SK-N-SH (cell line): ENCODE measurements at regions not wholly inside any gene's neighbourhood (a gene's known extent, or its start where the extent isn't known, plus 50 kb on each side); places are given as distances from the start of the nearest gene placed in this dataset.

ENCODE experiments used
- CTCF ChIA-PET: fragments of 300-600, 350-600 bp; formaldehyde crosslinking; extraction: SDS; loops from one replicate; lab custom pipeline; 2021; lab: Yijun Ruan, JAX
- POLR2A ChIA-PET: fragments of 350-600 bp; sonication (Branson Sonifier 250); formaldehyde crosslinking; extraction: SDS; loops from one replicate; lab custom pipeline; 2020; ENCODE audit warnings: antibody characterized with exemption, inconsistent platforms; lab: Yijun Ruan, JAX
- DNase-seq: peaks from one replicate; pipeline ENCODE4 v3.0.0; 2012
- H2AFZ ChIP-seq: fragments of 200-600 bp; sonication (generic); 2 replicates; pipeline ENCODE4 v1.8.1; 2016; ENCODE audit warnings: antibody characterized with exemption, mild to moderate bottlenecking, low read depth
- H3F3A ChIP-seq: fragments of 200-600 bp; sonication (generic); replicated peaks from 2 replicates; pipeline ENCODE3; 2016; ENCODE audit warnings: antibody characterized with exemption, mild to moderate bottlenecking; ENCODE audit not compliant: insufficient read depth
- H3K27ac ChIP-seq, 2 experiments: fragments of 200-500 bp in 1 of 2; fragments of 200-600 bp in 1 of 2; sonication (Bioruptor generic) in 1 of 2; sonication (generic), shearing (Covaris generic) in 1 of 2; 2 replicates each; pipeline versions ENCODE4 v1.5.1 to v1.6.1; 2014 to 2016; ENCODE audit warnings: low read depth in 2 of 2, inconsistent platforms in 1 of 2, low read length in 1 of 2, mild to moderate bottlenecking in 1 of 2, mixed read lengths in 1 of 2
- H3K27me3 ChIP-seq: fragments of 200-600 bp; sonication (generic), shearing (Covaris generic); 2 replicates; pipeline ENCODE4 v1.6.1; 2016; ENCODE audit warnings: mixed run types; ENCODE audit not compliant: insufficient read depth
- H3K36me3 ChIP-seq, 2 experiments: fragments of 200-500 bp in 1 of 2; fragments of 200-600 bp in 1 of 2; sonication (Bioruptor generic) in 1 of 2; sonication (generic) in 1 of 2; replicated peaks in 1 of 2; 2 replicates each; pipeline versions ENCODE3 to v1.5.1; 2014 to 2016; ENCODE audit warnings: low read length in 1 of 2, mild to moderate bottlenecking in 1 of 2; ENCODE audit not compliant: insufficient read depth in 2 of 2, control insufficient read depth in 1 of 2
- H3K4me1 ChIP-seq, 2 experiments: fragments of 200-500 bp in 1 of 2; fragments of 200-600 bp in 1 of 2; sonication (Bioruptor generic) in 1 of 2; sonication (generic), shearing (Covaris generic) in 1 of 2; 2 replicates each; pipeline versions ENCODE4 v1.5.1 to v1.6.1; 2014 to 2016; ENCODE audit warnings: low read depth in 1 of 2, low read length in 1 of 2, mixed run types in 1 of 2; ENCODE audit not compliant: insufficient read depth in 2 of 2, control insufficient read depth in 1 of 2
- H3K4me2 ChIP-seq: fragments of 200-600 bp; sonication (generic), shearing (Covaris generic); 2 replicates; pipeline ENCODE4 v1.6.1; 2017; ENCODE audit warnings: mixed run types
- H3K4me3 ChIP-seq, 2 experiments: fragments of 200-500 bp in 1 of 2; fragments of 200-600 bp in 1 of 2; sonication (Bioruptor generic) in 1 of 2; sonication (generic), shearing (Covaris generic) in 1 of 2; 2 replicates each; pipeline versions ENCODE4 v1.5.1 to v1.8.1; 2014 to 2016; ENCODE audit warnings: low read depth in 2 of 2, inconsistent platforms in 1 of 2, low read length in 1 of 2, mild to moderate bottlenecking in 1 of 2, mixed read lengths in 1 of 2, moderate library complexity in 1 of 2
- H3K79me2 ChIP-seq: fragments of 200-600 bp; sonication (generic); 2 replicates; pipeline ENCODE4 v1.8.1; 2017; ENCODE audit warnings: mild to moderate bottlenecking; ENCODE audit not compliant: insufficient read depth
- H3K9ac ChIP-seq: fragments of 200-600 bp; sonication (generic); 2 replicates; pipeline ENCODE4 v1.6.1; 2017; ENCODE audit warnings: mixed run types
- H3K9me2 ChIP-seq: fragments of 200-600 bp; sonication (generic); 2 replicates; pipeline ENCODE4 v1.6.1; 2017; ENCODE audit warnings: mixed run types
- H3K9me3 ChIP-seq: fragments of 200-600 bp; sonication (generic); 2 replicates; pipeline ENCODE4 v1.6.1; 2017; ENCODE audit warnings: mixed run types, mild to moderate bottlenecking, moderate library complexity
- H4K20me1 ChIP-seq: fragments of 200-600 bp; sonication (generic); 2 replicates; pipeline ENCODE4 v1.6.1; 2017; ENCODE audit warnings: mild to moderate bottlenecking, mixed run types; ENCODE audit not compliant: insufficient read depth
- CTCF ChIP-seq: fragments of 200-600 bp; sonication (generic); IDR thresholded peaks from 2 replicates; pipeline ENCODE4 v1.6.1; 2017; ENCODE audit warnings: antibody characterized with exemption, mild to moderate bottlenecking, moderate library complexity
- ELF1 ChIP-seq: IDR thresholded peaks from 2 replicates; pipeline ENCODE4 v1.4.0; 2012
- FOSL2 ChIP-seq: IDR thresholded peaks from 2 replicates; pipeline ENCODE4 v1.4.0; 2012; ENCODE audit warnings: low read depth, mild to moderate bottlenecking, moderate library complexity, borderline replicate concordance
- FOXJ3 ChIP-seq: sonication (generic); formaldehyde crosslinking; IDR thresholded peaks from 2 replicates; pipeline ENCODE4 v1.5.1; 2020; ENCODE audit warnings: mild to moderate bottlenecking, missing genetic modification reagents
- GABPA ChIP-seq: IDR thresholded peaks from 2 replicates; pipeline ENCODE4 v1.4.0; 2012; ENCODE audit warnings: low read depth, mild to moderate bottlenecking
- GATA2 ChIP-seq: sonication (generic); formaldehyde crosslinking; IDR thresholded peaks from 2 replicates; pipeline ENCODE4 v1.5.0; 2020; ENCODE audit warnings: mild to moderate bottlenecking, missing genetic modification reagents
- IRF3 ChIP-seq: fragments of 150-350 bp; IDR thresholded peaks from 2 replicates; pipeline ENCODE4 v1.6.1; 2016; ENCODE audit warnings: mild to moderate bottlenecking, low read depth, low read length
- MAX ChIP-seq: IDR thresholded peaks from 2 replicates; pipeline ENCODE4 v1.4.0; 2012; ENCODE audit warnings: low read depth
- MEF2A ChIP-seq: IDR thresholded peaks from 2 replicates; pipeline ENCODE4 v1.4.0; 2012; ENCODE audit warnings: low read depth, borderline replicate concordance
- MXI1 ChIP-seq: IDR thresholded peaks from 2 replicates; pipeline ENCODE4 v1.6.1; 2012; ENCODE audit warnings: mild to moderate bottlenecking, low read depth, low read length, improper control_type of control experiment
- NFIC ChIP-seq: IDR thresholded peaks from 2 replicates; pipeline ENCODE4 v1.4.0; 2012; ENCODE audit warnings: borderline replicate concordance
- POLR2AphosphoS5 ChIP-seq: IDR thresholded peaks from 2 replicates; pipeline ENCODE4 v1.6.1; 2012; ENCODE audit warnings: low read depth, low read length
- RAD21 ChIP-seq: IDR thresholded peaks from 2 replicates; pipeline ENCODE4 v1.6.1; 2012; ENCODE audit warnings: mild to moderate bottlenecking, low read length
- REST ChIP-seq: IDR thresholded peaks from 2 replicates; pipeline ENCODE4 v1.6.1; 2012; ENCODE audit warnings: mild to moderate bottlenecking, low read depth, low read length, moderate library complexity
- RFX5 ChIP-seq: IDR thresholded peaks from 2 replicates; pipeline ENCODE4 v1.6.1; 2012; ENCODE audit warnings: mild to moderate bottlenecking, improper control_type of control experiment, low read length
- RXRA ChIP-seq: IDR thresholded peaks from 2 replicates; pipeline ENCODE4 v1.4.0; 2012; ENCODE audit warnings: low read depth, mild to moderate bottlenecking, borderline replicate concordance
- SMC3 ChIP-seq: IDR thresholded peaks from 2 replicates; pipeline ENCODE4 v1.6.1; 2012; ENCODE audit warnings: low read depth, low read length, improper control_type of control experiment
- USF1 ChIP-seq: IDR thresholded peaks from 2 replicates; pipeline ENCODE4 v1.4.0; 2012; ENCODE audit warnings: low read depth, borderline replicate concordance
- ZBTB33 ChIP-seq: IDR thresholded peaks from 2 replicates; pipeline ENCODE4 v1.4.0; 2012; ENCODE audit warnings: low read depth, borderline replicate concordance
- WGBS: methylation state at CpG from one replicate; pipeline ENCODE4 v1.1.6; 2017; ENCODE audit warnings: low lambda C conversion rate; 5-methylcytosine and 5-hydroxymethylcytosine counted together

GRCh38 chr15:88982304-88982945 lies 69.2 kb upstream of the MFGE8 start:
- no peaks in the 10 kb centered on the region for H3K9me2 ChIP-seq
- TF ChIP-seq REST = no peak
- no peak for TF ChIP-seq ZBTB33
- no peak for TF ChIP-seq NFIC
- TF ChIP-seq IRF3 = no peak
- TF ChIP-seq MXI1 = no peak
- TF ChIP-seq POLR2AphosphoS5 = no peak
- no peak for TF ChIP-seq RAD21
- TF ChIP-seq USF1 = no peak
- TF ChIP-seq CTCF = no peak
- no peak for TF ChIP-seq RXRA
- no peak for TF ChIP-seq RFX5
- no peak for TF ChIP-seq MEF2A
- TF ChIP-seq FOXJ3 (CRISPR knock-in tag) = no peak
- TF ChIP-seq GABPA = no peak
- no peak for TF ChIP-seq FOSL2
- TF ChIP-seq MAX = no peak
- TF ChIP-seq ELF1 = no peak
- TF ChIP-seq GATA2 (CRISPR knock-in tag) = no peak
- no peak for TF ChIP-seq SMC3
- TF ChIP-seq, all 33 proteins: peak for 0
- ChIA-PET POLR2A (no interaction called here), CTCF (interaction anchor here (1.2 to 1.5 kb wide), 2 partner anchors 78 to 195 kb away, joined by 3 to 6 read pairs; no protein-coding TSS in a partner anchor)
- no peak overlapping the region for H3K9ac ChIP-seq
- H3K27me3 ChIP-seq = no peaks in the 10 kb centered on the region
- no peak overlapping the region for H3K4me2 ChIP-seq
- 56% methylated on average over 5 of the region's 7 CpGs for WGBS
- peak overlapping the region; percentile 43; the same call in 1 of the 2 replicates for H2AFZ ChIP-seq
- no peak overlapping the region for H3K4me3 ChIP-seq
- H4K20me1 ChIP-seq = no peaks in the 10 kb centered on the region
- no peaks in the 10 kb centered on the region for H3K9me3 ChIP-seq
- no peaks in the 10 kb centered on the region for H3F3A ChIP-seq
- H3K36me3 ChIP-seq = no peaks in the 10 kb centered on the region
- no peaks in the 10 kb centered on the region; a peak in 1 of 4 replicates for H3K4me1 ChIP-seq
- H3K27ac ChIP-seq = no peak overlapping the region; a peak in 1 of 4 replicates
- peak; percentile 44 for DNase-seq
- H3K79me2 ChIP-seq = no peaks in the 10 kb centered on the region
